ENCODE measurements at regions not wholly inside any gene's neighbourhood (a gene's known extent, or its start where the extent isn't known, plus 50 kb on each side); places are given as distances from the start of the nearest gene placed in this dataset.

- H3K27me3 Mint-ChIP-seq (ENCODE audit: low read depth in 3 of 3) = peaks cover 1 to 7% (median 2%) of the 10 kb centered on the region in 3 donors
- H3K27me3 ChIP-seq (ENCODE audit: control insufficient read depth in 2 of 2, insufficient read depth in 2 of 2, low read length in 2 of 2) = no peaks in the 10 kb centered on the region
- H3K9me3 Mint-ChIP-seq = peaks cover 0 to 3% (median 0%) of the 10 kb centered on the region in 7 donors
- no peak for DNase-seq
- H3K79me2 ChIP-seq (ENCODE audit: insufficient read depth, low read length) = no peaks in the 10 kb centered on the region
- no peaks in the 10 kb centered on the region for H4K20me1 ChIP-seq (ENCODE audit: insufficient read depth, low read length)
- H3K4me1 Mint-ChIP-seq = no peaks in the 10 kb centered on the region
- H3K4me3 ChIP-seq (replicated peaks in 1 of 3; ENCODE audit: low read depth in 2 of 3, low read length in 3 of 3) = no peak overlapping the region
- TF ChIP-seq CTCF (IDR thresholded peaks at IDR 0.05) = no peak
- no peak overlapping the region for H3K4me2 ChIP-seq (replicated peaks; ENCODE audit: extremely low read depth, low read length, poor library complexity, severe bottlenecking)
- H3K9me3 ChIP-seq (replicated peaks in 1 of 2; ENCODE audit: control insufficient read depth in 1 of 2, insufficient read depth in 1 of 2, low read length in 2 of 2) = no peaks in the 10 kb centered on the region
- no peak overlapping the region for H2AFZ ChIP-seq (ENCODE audit: insufficient read depth, low read depth, low read length, poor library complexity, severe bottlenecking)
- H3K9ac ChIP-seq (ENCODE audit: insufficient read depth, low read length, poor library complexity, severe bottlenecking) = no peak overlapping the region
- no peak overlapping the region for H3K4me3 Mint-ChIP-seq
- H3K36me3 Mint-ChIP-seq = no peaks in the 10 kb centered on the region
- intact Hi-C loops (cut with micrococcal nuclease) = no loop called here
- H3K36me3 ChIP-seq (replicated peaks in 1 of 2; ENCODE audit: control insufficient read depth in 1 of 2, insufficient read depth in 2 of 2, low read length in 2 of 2) = no peaks in the 10 kb centered on the region
- 100% methylated on average over 1 of the region's 2 CpGs for WGBS (ENCODE audit: insufficient coverage)
- H3K27ac ChIP-seq (ENCODE audit: low read depth in 1 of 2, low read length in 2 of 2) = no peak overlapping the region
- H3K4me1 ChIP-seq (ENCODE audit: control insufficient read depth in 1 of 2, insufficient read depth in 2 of 2, low read length in 2 of 2) = no peaks in the 10 kb centered on the region
- no peak overlapping the region for H3K27ac Mint-ChIP-seq
Observed at GRCh38 chr1:112079446-112079845, 90.0 kb upstream of the KCND3 start.

GRCh38 chr1:112083487-112083886 is 94.0 kb upstream of the KCND3 start:
- no peak overlapping the region for H3K4me2 ChIP-seq (replicated peaks; ENCODE audit: extremely low read depth, low read length, poor library complexity, severe bottlenecking)
- Mint-ChIP-seq H3K36me3 (no peaks in the 10 kb centered on the region), H3K27ac (no peak overlapping the region), H3K4me1 (no peaks in the 10 kb centered on the region), H3K9me3 (peaks cover 0 to 2% (median 0%) of the 10 kb centered on the region in 7 donors), H3K4me3 (no peak overlapping the region), H3K27me3 (ENCODE audit: low read depth in 3 of 3) (peaks cover 2 to 7% (median 3%) of the 10 kb centered on the region in 3 donors)
- no peak overlapping the region for H2AFZ ChIP-seq (ENCODE audit: insufficient read depth, low read depth, low read length, poor library complexity, severe bottlenecking)
- H4K20me1 ChIP-seq (ENCODE audit: insufficient read depth, low read length) = no peaks in the 10 kb centered on the region
- DNase-seq = no peak
- H3K4me1 ChIP-seq (ENCODE audit: control insufficient read depth in 1 of 2, insufficient read depth in 2 of 2, low read length in 2 of 2) = no peaks in the 10 kb centered on the region
- H3K79me2 ChIP-seq (ENCODE audit: insufficient read depth, low read length) = no peaks in the 10 kb centered on the region
- no peak overlapping the region for H3K9ac ChIP-seq (ENCODE audit: insufficient read depth, low read length, poor library complexity, severe bottlenecking)
- no peaks in the 10 kb centered on the region for H3K36me3 ChIP-seq (replicated peaks in 1 of 2; ENCODE audit: control insufficient read depth in 1 of 2, insufficient read depth in 2 of 2, low read length in 2 of 2)
- intact Hi-C loops (cut with micrococcal nuclease) = no loop called here
- no peak overlapping the region for H3K27ac ChIP-seq (ENCODE audit: low read depth in 1 of 2, low read length in 2 of 2)
- no peak overlapping the region for H3K4me3 ChIP-seq (replicated peaks in 1 of 3; ENCODE audit: low read depth in 2 of 3, low read length in 3 of 3)
- TF ChIP-seq CTCF (IDR thresholded peaks at IDR 0.05) = no peak
- H3K9me3 ChIP-seq (replicated peaks in 1 of 2; ENCODE audit: control insufficient read depth in 1 of 2, insufficient read depth in 1 of 2, low read length in 2 of 2) = no peaks in the 10 kb centered on the region
- no peaks in the 10 kb centered on the region for H3K27me3 ChIP-seq (ENCODE audit: control insufficient read depth in 2 of 2, insufficient read depth in 2 of 2, low read length in 2 of 2)
- WGBS (ENCODE audit: insufficient coverage) = no CpG with 5 or more reads among the region's 3 CpGs

Data from CD14-positive monocyte (primary cell).